IMR-90 (cell line): ENCODE measurements at regions not wholly inside any gene's neighbourhood (a gene's known extent, or its start where the extent isn't known, plus 50 kb on each side); places are given as distances from the start of the nearest gene placed in this dataset.

Source experiments
- ATAC-seq: fragments of 200-7000 bp; cut with Tn5 transposase; 2 replicates; pipeline ENCODE4 v1.9.1; 2020; ENCODE audit warnings: low read depth, mild to moderate bottlenecking, moderate library complexity
- BruUV-seq: library from RNA; stranded (reverse); fragments of 400-500 nt; replicated peaks from 2 replicates; lab custom pipeline; 2021; lab: Mats Ljungman, UMichigan
- CTCF ChIA-PET: fragments of 300-600 bp; formaldehyde crosslinking; extraction: SDS; loops from one replicate; lab custom pipeline; 2021; ENCODE audit warnings: antibody characterized with exemption; lab: Yijun Ruan, JAX
- POLR2A ChIA-PET: fragments of 300-600 bp; sonication (Branson Sonifier 250); formaldehyde crosslinking; loops from one replicate; lab custom pipeline; 2022; ENCODE audit warnings: antibody characterized with exemption; ENCODE audit not compliant: unreplicated experiment; lab: Charles Lee
- DNase-seq: peaks from one replicate; pipeline ENCODE4 v3.0.0; 2013
- H2AFZ ChIP-seq: replicated peaks from 2 replicates; pipeline ENCODE3; 2013; ENCODE audit warnings: low read length, mild to moderate bottlenecking; ENCODE audit not compliant: poor library complexity
- H2AK5ac ChIP-seq: 2 replicates; pipeline ENCODE4 v1.6.1; 2013; ENCODE audit warnings: low read depth, low read length, inconsistent platforms
- H2AK9ac ChIP-seq: replicated peaks from 2 replicates; pipeline ENCODE3; 2013; ENCODE audit warnings: mild to moderate bottlenecking, low read depth, low read length, moderate library complexity; ENCODE audit not compliant: poor library complexity
- H2BK120ac ChIP-seq: 2 replicates; pipeline ENCODE4 v1.6.1; 2013; ENCODE audit warnings: low read depth, low read length, inconsistent platforms
- H2BK15ac ChIP-seq: 3 replicates; pipeline ENCODE4 v1.6.1; 2013; ENCODE audit warnings: low read depth, low read length, inconsistent platforms
- H2BK20ac ChIP-seq: 2 replicates; pipeline ENCODE4 v1.6.1; 2013; ENCODE audit warnings: low read depth, mild to moderate bottlenecking, inconsistent platforms, low read length, moderate library complexity
- H2BK5ac ChIP-seq: 2 replicates; pipeline ENCODE4 v1.6.1; 2013; ENCODE audit warnings: mild to moderate bottlenecking, low read depth, low read length, inconsistent platforms; ENCODE audit not compliant: poor library complexity, severe bottlenecking
- H3K14ac ChIP-seq: replicated peaks from 2 replicates; pipeline ENCODE4 v1.6.1; 2013; ENCODE audit warnings: low read depth, low read length, inconsistent platforms
- H3K18ac ChIP-seq: 2 replicates; pipeline ENCODE4 v1.6.1; 2013; ENCODE audit warnings: low read depth, low read length, control low read depth
- H3K23ac ChIP-seq: 2 replicates; pipeline ENCODE4 v1.6.1; 2013; ENCODE audit warnings: low read depth, low read length, inconsistent platforms
- H3K27ac ChIP-seq: 2 replicates; pipeline ENCODE4 v1.5.1; 2013; ENCODE audit warnings: mild to moderate bottlenecking, control low read depth, low read length; ENCODE audit not compliant: insufficient read depth
- H3K27me3 ChIP-seq: 2 replicates; pipeline ENCODE4 v1.6.1; 2013; ENCODE audit warnings: low read length; ENCODE audit not compliant: control insufficient read depth, insufficient read depth
- H3K36me3 ChIP-seq: 2 replicates; pipeline ENCODE4 v1.6.1; 2013; ENCODE audit warnings: low read length, mixed read lengths; ENCODE audit not compliant: control insufficient read depth, insufficient read depth
- H3K4ac ChIP-seq: 2 replicates; pipeline ENCODE4 v1.6.1; 2013; ENCODE audit warnings: low read depth, low read length, inconsistent platforms
- H3K4me1 ChIP-seq: 2 replicates; pipeline ENCODE4 v1.6.1; 2013; ENCODE audit warnings: low read length, mixed read lengths; ENCODE audit not compliant: control insufficient read depth, insufficient read depth
- H3K4me2 ChIP-seq: 2 replicates; pipeline ENCODE4 v1.6.1; 2013; ENCODE audit warnings: low read depth, mild to moderate bottlenecking, control low read depth, low read length, moderate library complexity
- H3K4me3 ChIP-seq: 2 replicates; pipeline ENCODE4 v1.5.1; 2013; ENCODE audit warnings: low read depth, mild to moderate bottlenecking, control low read depth, low read length, moderate library complexity; ENCODE audit not compliant: insufficient read depth
- H3K56ac ChIP-seq: 2 replicates; pipeline ENCODE4 v1.6.1; 2013; ENCODE audit warnings: low read length, inconsistent platforms; ENCODE audit not compliant: insufficient read depth; ENCODE audit errors: extremely low read depth
- H3K79me1 ChIP-seq, 2 experiments: 2 replicates each; pipeline ENCODE4 v1.6.1; 2013; ENCODE audit warnings: low read length in 2 of 2, inconsistent platforms in 1 of 2, low read depth in 1 of 2
- H3K9ac ChIP-seq: 2 replicates; pipeline ENCODE4 v1.6.1; 2013; ENCODE audit warnings: low read depth, low read length, control low read depth
- H3K9me1 ChIP-seq: 2 replicates; pipeline ENCODE4 v1.6.1; 2013; ENCODE audit warnings: low read length, inconsistent platforms; ENCODE audit not compliant: insufficient read depth
- H3K9me3 ChIP-seq: 2 replicates; pipeline ENCODE4 v1.6.1; 2013; ENCODE audit warnings: low read length; ENCODE audit not compliant: control insufficient read depth, insufficient read depth
- H4K20me1 ChIP-seq: 2 replicates; pipeline ENCODE4 v1.6.1; 2013; ENCODE audit warnings: low read length, inconsistent platforms; ENCODE audit not compliant: insufficient read depth
- H4K5ac ChIP-seq: 2 replicates; pipeline ENCODE4 v1.6.1; 2013; ENCODE audit warnings: mild to moderate bottlenecking, low read depth, low read length, control low read depth
- H4K8ac ChIP-seq, 2 experiments: 2 replicates each; pipeline ENCODE4 v1.6.1; 2013; ENCODE audit warnings: low read depth in 2 of 2, low read length in 2 of 2, control low read depth in 1 of 2, inconsistent platforms in 1 of 2
- H4K91ac ChIP-seq: 2 replicates; pipeline ENCODE4 v1.6.1; 2013; ENCODE audit warnings: low read depth, low read length, inconsistent platforms; ENCODE audit not compliant: insufficient read depth
- BHLHE40 ChIP-seq: fragments of 150-350 bp; IDR thresholded peaks from 2 replicates; pipeline ENCODE4 v1.6.1; 2016; ENCODE audit warnings: mild to moderate bottlenecking, low read depth, low read length
- CEBPB ChIP-seq: IDR thresholded peaks from 2 replicates; pipeline ENCODE4 v1.6.1; 2012; ENCODE audit warnings: low read depth, low read length, improper control_type of control experiment
- CHD1 ChIP-seq: IDR thresholded peaks from 2 replicates; pipeline ENCODE4 v1.6.1; 2012; ENCODE audit warnings: low read depth, low read length, improper control_type of control experiment
- ELK1 ChIP-seq: fragments of 150-350 bp; IDR thresholded peaks from 2 replicates; pipeline ENCODE4 v1.6.1; 2016; ENCODE audit warnings: low read depth, mild to moderate bottlenecking, low read length, moderate library complexity, borderline replicate concordance
- FOS ChIP-seq: fragments of 150-350 bp; IDR thresholded peaks from 2 replicates; pipeline ENCODE4 v1.6.1; 2016; ENCODE audit warnings: low read depth, low read length
- MAFK ChIP-seq: IDR thresholded peaks from 2 replicates; pipeline ENCODE4 v1.6.1; 2012; ENCODE audit warnings: low read depth, low read length, improper control_type of control experiment
- MAZ ChIP-seq: IDR thresholded peaks from 2 replicates; pipeline ENCODE4 v1.6.1; 2012; ENCODE audit warnings: low read depth, mild to moderate bottlenecking, low read length, improper control_type of control experiment, moderate library complexity, borderline replicate concordance
- MXI1 ChIP-seq: IDR thresholded peaks from 2 replicates; pipeline ENCODE4 v1.6.1; 2012; ENCODE audit warnings: low read depth, mild to moderate bottlenecking, low read length, moderate library complexity, borderline replicate concordance
- RAD21 ChIP-seq: IDR thresholded peaks from 2 replicates; pipeline ENCODE4 v1.6.1; 2012; ENCODE audit warnings: low read length, improper control_type of control experiment
- RCOR1 ChIP-seq: IDR thresholded peaks from 2 replicates; pipeline ENCODE4 v1.6.1; 2012; ENCODE audit warnings: mild to moderate bottlenecking, low read length, improper control_type of control experiment; ENCODE audit not compliant: insufficient replicate concordance
- RFX5 ChIP-seq: IDR thresholded peaks from 2 replicates; pipeline ENCODE4 v1.8.0; 2012; ENCODE audit warnings: low read depth, mild to moderate bottlenecking, low read length, moderate library complexity
- SMC3 ChIP-seq: fragments of 150-350 bp; IDR thresholded peaks from 2 replicates; pipeline ENCODE4 v1.6.1; 2016; ENCODE audit warnings: low read depth, mild to moderate bottlenecking, antibody characterized with exemption, low read length, moderate library complexity
- USF2 ChIP-seq: fragments of 150-350 bp; IDR thresholded peaks from 2 replicates; pipeline ENCODE4 v1.6.1; 2017; ENCODE audit warnings: mild to moderate bottlenecking, antibody characterized with exemption, low read length, low read depth
- WGBS, 2 experiments: methylation state at CpG; one replicate each; pipeline versions ENCODE4 v1.1.5 to v1.1.7; 2013; ENCODE audit warnings: missing lambda C conversion rate in 2 of 2; ENCODE audit not compliant: insufficient read length in 1 of 2; ENCODE audit errors: extremely low coverage in 2 of 2; 5-methylcytosine and 5-hydroxymethylcytosine counted together
- dilution Hi-C: fragments of 300-500 bp; cut with HindIII; formaldehyde crosslinking; loops from one replicate; pipeline ENCODE4 v1.14.3; 2018; ENCODE audit warnings: low sequenced_read_pairs; ENCODE audit not compliant: unreplicated experiment
- in situ Hi-C: fragments of 300-500 bp; cut with MboI; formaldehyde crosslinking; loops from 3 replicates; pipeline ENCODE4 v1.14.3; 2019; ENCODE audit warnings: low sequenced_read_pairs, inconsistent platforms, mixed read lengths
- intact Hi-C: fragments of 100-400 bp; cut with micrococcal nuclease; formaldehyde crosslinking; loops from 2 replicates; pipeline ENCODE4 v1.10.0; 2022

- CTCF ChIA-PET = no interaction called here
- intact Hi-C loops (no loop called here), in situ Hi-C loops (no loop called here)
Observed at GRCh38 chr3:163626753-163627152, 1451.5 kb downstream of the SI start.

More at GRCh38 chr3:163626753-163627152, 1451.5 kb downstream of the SI start:
- H4K5ac ChIP-seq = no peak overlapping the region
- no peak overlapping the region for H2BK20ac ChIP-seq
- no peak overlapping the region for H2BK5ac ChIP-seq
- WGBS, 2 experiments = 31% methylated on average over 2 of the region's 3 CpGs; no CpG with 5 or more reads in 1 of the 2 experiments
- no TSS peak for BruUV-seq
- H3K79me1 ChIP-seq = no peaks in the 10 kb centered on the region
- H2AK9ac ChIP-seq = no peak overlapping the region
- no peak overlapping the region for H3K56ac ChIP-seq
- no peak overlapping the region for H2AK5ac ChIP-seq
- H3K14ac ChIP-seq = no peak overlapping the region
- TF ChIP-seq MXI1 (no peak), CHD1 (no peak), SMC3 (no peak), RFX5 (no peak), FOS (no peak), USF2 (no peak), MAFK (no peak), RCOR1 (no peak), BHLHE40 (no peak), ELK1 (no peak), RAD21 (no peak), CEBPB (no peak), MAZ (no peak)
- dilution Hi-C loops = no loop called here
- DNase-seq (no peak), ATAC-seq (no peak)
- H3K4ac ChIP-seq = no peak overlapping the region
- no peak overlapping the region for H2BK120ac ChIP-seq
- no peaks in the 10 kb centered on the region for H3K4me1 ChIP-seq
- no peak overlapping the region for H3K9ac ChIP-seq
- no peaks in the 10 kb centered on the region for H4K20me1 ChIP-seq
- no peak overlapping the region for H3K23ac ChIP-seq
- no peak overlapping the region for H4K8ac ChIP-seq
- H3K9me3 ChIP-seq = peaks cover 11% of the 10 kb centered on the region
- POLR2A ChIA-PET = no interaction called here
- H3K4me2 ChIP-seq = no peak overlapping the region
- no peak overlapping the region for H3K4me3 ChIP-seq
- H2AFZ ChIP-seq = no peak overlapping the region
- no peaks in the 10 kb centered on the region for H3K27me3 ChIP-seq
- no peak overlapping the region for H3K27ac ChIP-seq
- H3K36me3 ChIP-seq = no peaks in the 10 kb centered on the region
- no peak overlapping the region for H2BK15ac ChIP-seq
- H3K18ac ChIP-seq = no peak overlapping the region
- no peaks in the 10 kb centered on the region for H3K9me1 ChIP-seq
- no peak overlapping the region for H4K91ac ChIP-seq
